GM19238 (cell line): ENCODE measurements at regions not wholly inside any gene's neighbourhood (a gene's known extent, or its start where the extent isn't known, plus 50 kb on each side); places are given as distances from the start of the nearest gene placed in this dataset.
"Not testable (repeated sequence)": the region's sequence is repeated elsewhere in the genome, so short reads cannot be mapped to it uniquely, and the experiment has no call there.

Experiments
- DNase-seq: peaks from one replicate; pipeline ENCODE4 v3.0.0; 2011; ENCODE audit warnings: low spot score; ENCODE audit not compliant: insufficient read length

GRCh38 chr12:89870413-89871184 lies 162.0 kb upstream of the ATP2B1 start:
- DNase-seq: no peak

- not testable (repeated sequence) for DNase-seq
These were observed 159.0 kb upstream of the ATP2B1 start for GRCh38 chr12:89867611-89868010.

- DNase-seq: no peak
These were observed 155.8 kb upstream of the ATP2B1 start for GRCh38 chr12:89864411-89864810.

GRCh38 chr12:89863968-89864367 lies 155.3 kb upstream of the ATP2B1 start:
- DNase-seq: no peak

DNA sequence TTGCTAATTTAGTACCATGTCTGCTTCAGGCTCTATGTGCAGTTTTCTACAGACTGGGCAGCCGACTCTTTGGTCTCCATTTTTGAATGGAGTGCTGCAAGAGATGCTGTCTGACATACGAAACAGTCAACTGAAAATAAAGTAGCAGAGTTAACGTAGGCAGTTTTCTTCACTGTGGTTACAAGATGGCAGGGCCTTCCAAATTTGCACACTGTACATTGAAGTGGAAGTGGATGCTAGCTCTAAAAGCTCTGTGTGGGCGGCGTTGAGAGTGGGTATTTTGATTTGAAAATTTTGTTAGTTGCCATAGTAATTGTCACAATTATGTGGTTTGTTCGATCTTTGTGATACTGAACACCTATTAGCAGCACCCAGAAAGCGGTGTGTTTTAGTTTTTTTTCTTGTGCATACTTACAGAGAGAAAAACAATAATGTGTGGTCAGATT lies 154.9 kb upstream of the ATP2B1 start:
- no peak for DNase-seq

DNA sequence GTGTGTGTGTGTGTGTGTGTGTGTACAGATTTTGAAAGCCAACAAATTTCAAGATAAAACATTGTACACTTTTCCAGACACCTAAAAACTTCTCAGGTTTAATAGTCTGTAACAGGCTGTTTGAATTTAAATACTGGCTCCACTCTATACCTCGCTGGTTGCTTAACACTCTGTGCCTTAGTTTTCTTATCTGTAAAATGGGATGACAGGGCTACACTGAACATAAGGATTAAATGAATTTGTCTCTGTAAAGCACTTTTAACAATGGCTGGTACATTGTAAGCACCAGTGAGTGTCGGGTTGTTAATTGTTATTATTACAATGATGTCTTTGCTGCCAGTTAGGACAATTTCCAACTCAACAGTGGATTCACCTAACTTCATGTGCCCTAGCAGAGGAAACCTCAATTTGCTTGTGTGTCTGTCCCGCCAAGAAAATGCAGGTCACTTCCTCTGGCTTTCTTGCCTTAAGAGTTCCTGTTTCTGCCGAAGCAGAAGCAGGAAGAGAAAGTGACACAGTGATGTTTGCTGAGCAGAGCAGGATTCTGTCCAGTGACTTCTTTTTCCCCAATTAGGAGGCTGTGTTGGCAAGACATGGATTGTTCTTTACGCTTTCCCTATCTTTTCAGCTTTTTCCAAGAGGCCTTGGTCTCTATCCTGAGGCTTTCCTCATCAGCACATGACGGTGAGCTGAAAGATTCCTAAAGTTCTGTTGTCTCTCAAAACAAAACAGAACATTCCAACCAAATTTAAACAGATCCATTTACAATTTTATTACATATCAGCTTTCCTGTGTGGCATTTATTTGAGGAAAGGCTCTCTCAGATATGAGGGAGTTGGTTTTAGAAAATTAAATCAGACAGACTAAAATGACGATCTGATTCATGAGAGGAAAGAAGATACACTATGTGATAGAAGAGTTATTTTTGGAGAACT lies 154.1 kb upstream of the ATP2B1 start:
- DNase-seq: peak; percentile 39

DNA sequence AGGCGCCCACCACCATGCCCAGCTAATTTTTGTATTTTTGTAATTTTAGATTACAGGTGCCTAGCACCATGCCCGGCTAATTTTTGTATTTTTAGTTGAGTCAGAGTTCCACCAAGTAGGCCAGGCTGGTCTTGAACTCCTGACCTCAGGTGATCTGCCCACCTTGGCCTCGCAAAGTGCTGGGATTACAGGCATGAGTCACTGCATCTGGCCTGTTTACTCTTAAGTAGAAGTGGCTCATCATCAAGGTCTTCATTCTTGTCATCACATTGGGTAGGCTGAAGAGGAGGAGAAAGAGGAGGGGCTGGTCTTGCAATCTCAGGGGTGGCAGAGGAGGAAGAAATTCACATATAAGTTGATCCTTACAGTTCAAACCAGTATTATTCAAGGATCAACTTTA lies 152.4 kb upstream of the ATP2B1 start:
- no peak for DNase-seq

DNA sequence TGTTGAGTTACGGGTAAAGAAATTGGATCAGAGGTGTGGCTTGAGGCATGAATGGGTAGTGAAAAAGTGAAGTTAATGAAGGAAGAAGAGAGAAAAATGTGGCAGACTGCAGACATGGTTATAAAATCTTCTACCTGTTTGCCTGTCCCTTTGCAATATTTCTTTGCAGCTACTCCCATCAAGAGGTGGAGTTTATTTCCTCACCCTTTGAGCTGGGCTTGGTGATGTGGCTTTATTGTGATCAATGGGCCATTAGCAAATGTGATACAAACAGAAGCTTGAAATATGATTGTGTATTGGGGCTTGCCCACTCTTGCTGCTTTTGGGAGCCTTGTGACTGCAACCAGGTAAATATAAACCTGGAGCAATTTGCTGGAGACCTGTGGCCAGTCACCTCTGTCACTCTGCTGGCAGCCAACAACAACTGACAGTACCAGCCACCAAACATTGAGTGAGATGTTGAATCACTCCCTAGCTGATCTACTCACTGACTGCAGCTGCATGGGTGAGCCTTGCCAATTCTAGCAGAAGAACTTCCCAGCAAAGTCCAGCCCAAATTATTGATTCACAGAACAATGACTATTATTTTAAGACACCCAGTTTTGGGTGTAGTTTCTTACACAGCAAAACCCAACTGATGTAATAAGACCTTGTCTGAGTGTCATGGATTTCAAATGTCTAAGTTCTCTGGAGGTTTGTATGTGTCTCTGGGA lies 151.0 kb upstream of the ATP2B1 start:
- DNase-seq: no peak

DNA sequence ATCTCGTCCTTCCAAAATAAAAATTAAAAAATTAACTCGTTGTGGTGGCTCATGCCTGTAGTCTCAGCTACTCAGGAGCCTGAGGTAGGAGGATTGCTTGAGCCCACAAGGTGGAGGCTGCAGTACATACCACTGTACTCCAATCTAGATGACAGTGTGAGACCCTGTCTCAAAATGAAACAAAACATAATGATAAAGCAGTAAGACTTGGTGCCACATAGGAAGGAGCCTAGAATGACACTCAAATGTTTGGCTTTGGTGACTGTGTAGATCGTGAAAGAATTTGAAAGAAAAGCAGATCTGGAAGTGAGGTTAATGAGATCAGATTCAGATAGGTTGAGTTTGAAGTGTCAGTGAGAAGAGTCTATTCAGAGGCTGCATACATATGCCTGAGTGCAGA lies 150.1 kb upstream of the ATP2B1 start:
- DNase-seq: no peak

DNA sequence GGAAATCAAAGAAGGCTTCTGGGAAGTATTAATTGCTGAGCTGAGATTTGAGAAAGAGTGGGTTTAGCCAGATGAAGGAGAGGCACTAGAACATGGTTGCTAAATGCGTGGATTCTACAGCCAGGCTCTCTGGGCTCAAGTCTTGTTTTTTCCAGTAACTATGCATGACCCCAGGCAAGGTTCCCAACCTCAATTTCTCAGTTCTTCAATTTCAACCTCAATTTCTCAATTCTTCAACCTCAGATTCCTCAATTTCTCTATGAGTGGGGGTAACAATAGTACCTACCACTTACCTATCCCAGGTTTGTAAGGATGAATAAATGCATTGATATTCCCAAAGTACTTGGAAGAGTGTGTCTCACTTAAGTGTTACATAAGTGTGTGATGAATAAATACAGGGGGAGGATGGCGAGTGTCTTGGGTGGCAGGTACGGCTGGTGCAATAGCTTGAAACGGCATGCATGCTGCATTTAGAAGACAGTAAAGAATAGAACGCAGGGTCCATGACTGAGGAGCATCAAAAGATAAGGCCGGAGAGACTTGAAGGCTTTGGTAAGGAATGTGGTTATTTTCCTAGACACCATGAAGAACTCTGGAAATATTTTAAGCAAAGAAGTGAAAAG lies 149.1 kb upstream of the ATP2B1 start:
- DNase-seq: no peak

DNA sequence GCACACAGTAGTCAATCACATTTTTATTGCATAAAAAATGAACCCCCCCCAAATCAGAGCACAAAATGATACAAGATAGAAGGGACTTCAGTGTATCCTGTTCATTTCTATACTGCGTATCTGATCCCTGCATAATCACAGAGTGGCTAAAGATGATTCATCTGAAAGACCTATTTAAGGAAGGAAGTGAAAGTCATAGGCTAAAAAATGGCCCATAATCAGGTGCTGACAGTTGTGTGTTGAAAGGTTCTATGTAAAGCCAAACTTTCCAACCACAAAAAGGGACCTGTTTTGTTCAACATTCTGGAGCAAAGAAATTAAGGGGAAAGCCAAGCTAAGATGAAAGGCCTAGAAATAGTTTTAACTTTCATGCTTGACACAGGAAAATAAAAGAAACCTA lies 147.8 kb upstream of the ATP2B1 start:
- DNase-seq: no peak

- no peak for DNase-seq
These were observed 140.1 kb upstream of the ATP2B1 start for GRCh38 chr12:89848732-89849131.

GRCh38 chr12:89846473-89847055 lies 137.9 kb upstream of the ATP2B1 start:
- DNase-seq: no peak

DNA sequence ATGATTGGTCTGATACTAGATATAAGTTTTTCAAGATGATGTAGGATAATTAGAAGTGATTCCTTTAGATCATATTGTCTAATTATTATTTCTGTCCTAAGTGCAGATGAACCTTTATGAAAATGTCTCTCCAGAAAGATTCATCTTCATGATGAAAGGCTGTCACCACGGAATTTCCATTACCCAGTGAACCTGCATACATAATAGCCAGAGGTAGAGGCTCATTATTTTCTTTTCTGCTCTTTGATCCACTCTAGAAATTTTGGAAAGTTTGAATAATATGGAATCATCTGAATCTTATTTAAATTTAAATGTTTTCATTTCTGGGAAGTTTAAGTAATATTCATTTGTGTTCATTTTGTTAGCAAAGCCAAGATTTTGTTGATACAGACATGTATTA lies 137.1 kb upstream of the ATP2B1 start:
- no peak for DNase-seq

- no peak for DNase-seq
These were observed 136.7 kb upstream of the ATP2B1 start for GRCh38 chr12:89845366-89845765.

GRCh38 chr12:89844539-89844938 lies 135.9 kb upstream of the ATP2B1 start:
- DNase-seq: no peak

DNA sequence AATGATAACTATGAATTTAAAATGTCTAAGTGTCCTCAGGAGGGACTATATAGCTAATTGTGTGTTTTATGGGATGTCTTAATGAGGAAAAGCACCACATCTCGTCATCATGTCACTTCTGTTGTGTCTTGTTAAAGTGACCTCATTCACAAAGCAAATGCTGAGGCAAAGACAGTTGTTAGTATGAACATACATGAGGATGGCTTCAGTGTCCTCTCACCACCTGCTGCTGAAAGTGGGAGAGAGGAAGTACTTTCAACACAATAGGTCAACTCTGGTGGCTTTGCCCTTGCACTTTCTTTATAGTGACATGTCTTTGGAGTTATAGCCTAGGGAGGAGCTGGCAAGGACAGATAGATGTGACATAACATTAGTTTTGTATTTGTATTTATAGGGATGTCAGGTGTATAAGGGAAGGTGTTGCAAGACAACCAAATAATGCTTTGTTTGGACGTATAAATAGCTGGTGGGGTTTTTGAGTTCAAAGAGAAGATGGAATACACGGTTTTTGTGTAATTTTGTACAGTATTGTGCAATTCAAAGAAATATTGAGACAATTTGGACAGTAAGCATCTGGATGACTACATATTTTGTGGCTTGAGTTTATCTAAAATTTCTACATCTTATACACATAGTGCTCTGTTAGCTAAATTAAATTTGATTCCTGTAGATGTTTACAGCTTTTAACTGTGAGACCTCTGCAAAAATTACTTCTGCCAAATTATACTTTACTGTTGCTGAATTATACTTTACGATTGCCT lies 131.7 kb upstream of the ATP2B1 start:
- DNase-seq: no peak

GRCh38 chr12:89839444-89839843 lies 130.8 kb upstream of the ATP2B1 start:
- DNase-seq: no peak

DNA sequence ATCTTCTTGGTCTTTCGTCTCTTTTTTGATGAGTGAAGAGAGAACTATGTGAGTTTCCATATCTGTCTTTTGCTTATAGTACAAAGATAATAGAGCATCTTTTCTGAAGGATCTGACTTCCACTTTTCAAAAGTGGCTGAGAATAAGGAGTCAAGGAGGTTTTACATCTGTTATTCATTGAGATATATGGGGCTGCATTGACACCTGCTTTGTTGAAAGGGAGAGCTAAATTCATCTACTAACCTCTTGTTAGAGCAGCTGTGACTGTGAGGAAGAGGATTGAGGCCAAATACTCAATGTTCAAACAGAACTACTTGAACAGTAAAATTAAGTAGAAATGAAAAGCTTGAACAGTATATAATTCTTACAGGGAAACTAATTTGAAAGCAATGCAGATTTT lies 130.2 kb upstream of the ATP2B1 start:
- DNase-seq: no peak

DNA sequence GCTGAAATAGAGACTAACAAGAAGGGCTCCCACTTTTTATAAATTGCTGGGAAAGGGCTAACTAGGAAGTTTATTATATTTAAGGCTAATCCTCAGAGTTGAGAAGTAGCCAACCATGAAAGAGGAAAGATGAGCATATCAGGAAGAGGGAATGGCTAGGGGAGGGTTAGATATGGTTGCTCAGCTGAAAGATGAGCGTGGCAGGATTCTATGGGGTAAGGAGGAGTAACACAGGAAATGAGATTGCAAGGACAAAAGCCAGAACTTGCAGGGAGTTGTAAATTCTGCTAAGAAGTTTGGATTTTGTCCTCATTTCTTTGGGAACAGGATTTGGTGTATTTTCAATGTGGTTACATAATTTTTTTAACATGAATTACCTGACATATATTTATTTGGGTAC lies 127.4 kb upstream of the ATP2B1 start:
- DNase-seq: no peak
